ENCODE measurements at regions not wholly inside any gene's neighbourhood (a gene's known extent, or its start where the extent isn't known, plus 50 kb on each side); places are given as distances from the start of the nearest gene placed in this dataset.

- Mint-ChIP-seq H3K27me3 (peaks cover 2% of the 10 kb centered on the region), H3K4me3 (no peak overlapping the region), H3K9me3 (ENCODE audit: low read depth) (no peaks in the 10 kb centered on the region), H3K36me3 (no peaks in the 10 kb centered on the region), H3K27ac (no peak overlapping the region), H3K4me1 (ENCODE audit: low read depth) (no peaks in the 10 kb centered on the region)
These were observed 84.8 kb upstream of the SOX4 start for GRCh38 chr6:21508753-21509152.

GRCh38 chr6:21511891-21512550 lies 81.5 kb upstream of the SOX4 start:
- Mint-ChIP-seq H3K27me3 (peaks cover 2% of the 10 kb centered on the region), H3K9me3 (ENCODE audit: low read depth) (no peaks in the 10 kb centered on the region), H3K36me3 (no peaks in the 10 kb centered on the region), H3K4me3 (no peak overlapping the region), H3K27ac (no peak overlapping the region), H3K4me1 (ENCODE audit: low read depth) (no peaks in the 10 kb centered on the region)

- Mint-ChIP-seq H3K4me1 (ENCODE audit: low read depth) (no peaks in the 10 kb centered on the region), H3K36me3 (no peaks in the 10 kb centered on the region), H3K27ac (no peak overlapping the region), H3K27me3 (peaks cover 2% of the 10 kb centered on the region), H3K4me3 (no peak overlapping the region), H3K9me3 (ENCODE audit: low read depth) (no peaks in the 10 kb centered on the region)
These were observed 79.3 kb upstream of the SOX4 start for GRCh38 chr6:21514288-21514687.

GRCh38 chr6:21518317-21518716 lies 75.2 kb upstream of the SOX4 start:
- Mint-ChIP-seq H3K36me3 (no peaks in the 10 kb centered on the region), H3K27me3 (no peaks in the 10 kb centered on the region), H3K9me3 (ENCODE audit: low read depth) (no peaks in the 10 kb centered on the region), H3K4me3 (no peak overlapping the region), H3K4me1 (ENCODE audit: low read depth) (no peaks in the 10 kb centered on the region), H3K27ac (no peak overlapping the region)

GRCh38 chr6:21519642-21520041 lies 73.9 kb upstream of the SOX4 start:
- Mint-ChIP-seq H3K27me3 (no peaks in the 10 kb centered on the region), H3K9me3 (ENCODE audit: low read depth) (no peaks in the 10 kb centered on the region), H3K4me3 (no peak overlapping the region), H3K36me3 (no peaks in the 10 kb centered on the region), H3K4me1 (ENCODE audit: low read depth) (no peaks in the 10 kb centered on the region), H3K27ac (no peak overlapping the region)

GRCh38 chr6:21521276-21521675 lies 72.3 kb upstream of the SOX4 start:
- Mint-ChIP-seq H3K4me3 (no peak overlapping the region), H3K27ac (no peak overlapping the region), H3K9me3 (ENCODE audit: low read depth) (no peaks in the 10 kb centered on the region), H3K4me1 (ENCODE audit: low read depth) (no peaks in the 10 kb centered on the region), H3K36me3 (no peaks in the 10 kb centered on the region), H3K27me3 (no peaks in the 10 kb centered on the region)

GRCh38 chr6:21522143-21522747 lies 71.3 kb upstream of the SOX4 start:
- no peaks in the 10 kb centered on the region for H3K27me3 Mint-ChIP-seq
- no peaks in the 10 kb centered on the region for H3K9me3 Mint-ChIP-seq (ENCODE audit: low read depth)
- no peaks in the 10 kb centered on the region for H3K36me3 Mint-ChIP-seq
- no peak overlapping the region for H3K27ac Mint-ChIP-seq
- H3K4me3 Mint-ChIP-seq: no peak overlapping the region
- no peaks in the 10 kb centered on the region for H3K4me1 Mint-ChIP-seq (ENCODE audit: low read depth)

GRCh38 chr6:21522797-21523456 lies 70.6 kb upstream of the SOX4 start:
- Mint-ChIP-seq H3K36me3 (no peaks in the 10 kb centered on the region), H3K4me3 (no peak overlapping the region), H3K27me3 (no peaks in the 10 kb centered on the region), H3K4me1 (ENCODE audit: low read depth) (no peaks in the 10 kb centered on the region), H3K9me3 (ENCODE audit: low read depth) (no peaks in the 10 kb centered on the region), H3K27ac (no peak overlapping the region)

GRCh38 chr6:21523652-21524051 lies 69.9 kb upstream of the SOX4 start:
- no peaks in the 10 kb centered on the region for H3K27me3 Mint-ChIP-seq

GRCh38 chr6:21524201-21524600 lies 69.3 kb upstream of the SOX4 start:
- no peaks in the 10 kb centered on the region for H3K4me1 Mint-ChIP-seq (ENCODE audit: low read depth)
- H3K27ac Mint-ChIP-seq: no peak overlapping the region
- H3K36me3 Mint-ChIP-seq: no peaks in the 10 kb centered on the region
- H3K27me3 Mint-ChIP-seq: no peaks in the 10 kb centered on the region
- H3K9me3 Mint-ChIP-seq (ENCODE audit: low read depth): no peaks in the 10 kb centered on the region
- H3K4me3 Mint-ChIP-seq: no peak overlapping the region

More at GRCh38 chr6:21523652-21524051, 69.9 kb upstream of the SOX4 start:
- H3K27ac Mint-ChIP-seq: no peak overlapping the region
- H3K4me3 Mint-ChIP-seq: no peak overlapping the region
- H3K4me1 Mint-ChIP-seq (ENCODE audit: low read depth): no peaks in the 10 kb centered on the region
- H3K9me3 Mint-ChIP-seq (ENCODE audit: low read depth): no peaks in the 10 kb centered on the region
- no peaks in the 10 kb centered on the region for H3K36me3 Mint-ChIP-seq

- H3K4me3 Mint-ChIP-seq: no peak overlapping the region
- no peaks in the 10 kb centered on the region for H3K9me3 Mint-ChIP-seq (ENCODE audit: low read depth)
- H3K36me3 Mint-ChIP-seq: no peaks in the 10 kb centered on the region
- no peak overlapping the region for H3K27ac Mint-ChIP-seq
- H3K27me3 Mint-ChIP-seq: no peaks in the 10 kb centered on the region
- no peaks in the 10 kb centered on the region for H3K4me1 Mint-ChIP-seq (ENCODE audit: low read depth)
These were observed 66.6 kb upstream of the SOX4 start for GRCh38 chr6:21526974-21527373.

GRCh38 chr6:21527731-21528130 lies 65.8 kb upstream of the SOX4 start:
- H3K27ac Mint-ChIP-seq: no peak overlapping the region
- H3K4me3 Mint-ChIP-seq: no peak overlapping the region
- no peaks in the 10 kb centered on the region for H3K36me3 Mint-ChIP-seq
- no peaks in the 10 kb centered on the region for H3K9me3 Mint-ChIP-seq (ENCODE audit: low read depth)
- no peaks in the 10 kb centered on the region for H3K27me3 Mint-ChIP-seq
- H3K4me1 Mint-ChIP-seq (ENCODE audit: low read depth): no peaks in the 10 kb centered on the region

GRCh38 chr6:21529431-21529830 lies 64.1 kb upstream of the SOX4 start:
- no peaks in the 10 kb centered on the region for H3K9me3 Mint-ChIP-seq (ENCODE audit: low read depth)
- H3K4me1 Mint-ChIP-seq (ENCODE audit: low read depth): no peaks in the 10 kb centered on the region
- H3K27ac Mint-ChIP-seq: no peak overlapping the region
- H3K27me3 Mint-ChIP-seq: peaks cover 3% of the 10 kb centered on the region
- H3K4me3 Mint-ChIP-seq: no peak overlapping the region
- no peaks in the 10 kb centered on the region for H3K36me3 Mint-ChIP-seq

GRCh38 chr6:21531393-21531792 lies 62.2 kb upstream of the SOX4 start:
- Mint-ChIP-seq H3K36me3 (no peaks in the 10 kb centered on the region), H3K27ac (no peak overlapping the region), H3K27me3 (peaks cover 3% of the 10 kb centered on the region), H3K4me3 (no peak overlapping the region), H3K4me1 (ENCODE audit: low read depth) (no peaks in the 10 kb centered on the region), H3K9me3 (ENCODE audit: low read depth) (no peaks in the 10 kb centered on the region)

- H3K4me1 Mint-ChIP-seq (ENCODE audit: low read depth): no peaks in the 10 kb centered on the region
- H3K4me3 Mint-ChIP-seq: no peak overlapping the region
- peaks cover 3% of the 10 kb centered on the region for H3K27me3 Mint-ChIP-seq
- no peaks in the 10 kb centered on the region for H3K9me3 Mint-ChIP-seq (ENCODE audit: low read depth)
- no peaks in the 10 kb centered on the region for H3K36me3 Mint-ChIP-seq
- H3K27ac Mint-ChIP-seq: no peak overlapping the region
These were observed 59.9 kb upstream of the SOX4 start for GRCh38 chr6:21533678-21534077.

Measured in activated naive CD8-positive, alpha-beta T cell (primary cell).